ENCODE measurements at regions not wholly inside any gene's neighbourhood (a gene's known extent, or its start where the extent isn't known, plus 50 kb on each side); places are given as distances from the start of the nearest gene placed in this dataset.

DNA sequence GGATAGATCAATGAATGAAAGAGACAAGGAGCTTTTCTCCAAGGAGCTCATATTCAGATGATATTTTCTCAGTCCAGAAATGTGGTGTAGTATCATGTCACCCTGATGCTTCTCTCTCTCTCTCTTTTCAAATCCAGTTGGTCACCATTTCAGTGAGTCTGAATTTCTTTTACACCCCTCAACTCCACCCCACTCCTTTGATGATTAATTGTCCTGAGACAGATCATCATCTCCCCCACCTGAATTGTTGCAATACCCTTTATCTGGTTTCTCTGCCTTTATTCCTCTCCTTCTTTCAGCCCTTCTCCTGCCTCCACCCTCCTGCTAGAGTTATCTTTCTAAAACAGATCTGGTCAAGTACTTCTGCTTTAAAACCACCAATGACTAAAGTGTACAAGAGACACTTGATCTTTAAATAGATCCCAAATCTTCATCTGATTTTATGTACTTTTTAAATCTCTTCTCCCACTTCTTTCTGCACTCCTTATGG is 299.8 kb downstream of the KLF5 start:
- DNase-seq (ENCODE audit: low spot score in 2 of 2, unreplicated experiment in 2 of 2) = no peak
- TF ChIP-seq, protein P1, sequence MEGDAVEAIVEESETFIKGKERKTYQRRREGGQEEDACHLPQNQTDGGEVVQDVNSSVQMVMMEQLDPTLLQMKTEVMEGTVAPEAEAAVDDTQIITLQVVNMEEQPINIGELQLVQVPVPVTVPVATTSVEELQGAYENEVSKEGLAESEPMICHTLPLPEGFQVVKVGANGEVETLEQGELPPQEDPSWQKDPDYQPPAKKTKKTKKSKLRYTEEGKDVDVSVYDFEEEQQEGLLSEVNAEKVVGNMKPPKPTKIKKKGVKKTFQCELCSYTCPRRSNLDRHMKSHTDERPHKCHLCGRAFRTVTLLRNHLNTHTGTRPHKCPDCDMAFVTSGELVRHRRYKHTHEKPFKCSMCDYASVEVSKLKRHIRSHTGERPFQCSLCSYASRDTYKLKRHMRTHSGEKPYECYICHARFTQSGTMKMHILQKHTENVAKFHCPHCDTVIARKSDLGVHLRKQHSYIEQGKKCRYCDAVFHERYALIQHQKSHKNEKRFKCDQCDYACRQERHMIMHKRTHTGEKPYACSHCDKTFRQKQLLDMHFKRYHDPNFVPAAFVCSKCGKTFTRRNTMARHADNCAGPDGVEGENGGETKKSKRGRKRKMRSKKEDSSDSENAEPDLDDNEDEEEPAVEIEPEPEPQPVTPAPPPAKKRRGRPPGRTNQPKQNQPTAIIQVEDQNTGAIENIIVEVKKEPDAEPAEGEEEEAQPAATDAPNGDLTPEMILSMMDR (IDR thresholded peaks at IDR 0.05; ENCODE audit: unreplicated experiment) = no peak
- Mint-ChIP-seq H3K9me3 (peaks cover 12% of the 10 kb centered on the region), H3K27me3 (ENCODE audit: low read depth) (no peaks in the 10 kb centered on the region), H3K36me3 (no peaks in the 10 kb centered on the region), H3K4me3 (no peak overlapping the region), H3K27ac (no peak overlapping the region), H3K4me1 (peaks cover 3% of the 10 kb centered on the region)

DNA sequence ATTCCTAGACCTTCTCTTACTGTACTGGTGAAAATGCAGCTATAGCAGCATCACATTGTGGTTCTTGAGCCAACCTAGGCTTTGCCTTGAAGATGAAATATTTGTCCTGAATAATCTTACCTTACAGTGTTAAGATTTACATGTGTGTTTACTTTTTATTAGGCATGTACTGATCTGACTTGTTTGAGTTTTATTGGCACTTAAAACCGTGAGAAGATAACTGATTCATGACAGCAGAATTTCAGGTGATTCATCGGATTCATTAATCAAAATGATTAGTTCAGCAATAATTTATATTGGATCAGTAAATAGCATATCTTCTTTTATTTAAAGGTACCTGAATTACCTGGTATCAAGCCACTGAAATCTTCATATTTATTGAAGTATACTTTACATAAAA is 296.3 kb downstream of the KLF5 start:
- H3K36me3 Mint-ChIP-seq = no peaks in the 10 kb centered on the region
- no peaks in the 10 kb centered on the region for H3K27me3 Mint-ChIP-seq (ENCODE audit: low read depth)
- TF ChIP-seq, protein P1 (IDR thresholded peaks at IDR 0.05; ENCODE audit: unreplicated experiment) = no peak
- no peak overlapping the region for H3K4me3 Mint-ChIP-seq
- H3K4me1 Mint-ChIP-seq = peaks cover 3% of the 10 kb centered on the region
- H3K27ac Mint-ChIP-seq = no peak overlapping the region
- H3K9me3 Mint-ChIP-seq = peaks cover 12% of the 10 kb centered on the region
- DNase-seq (ENCODE audit: low spot score in 2 of 2, unreplicated experiment in 2 of 2) = no peak

DNA sequence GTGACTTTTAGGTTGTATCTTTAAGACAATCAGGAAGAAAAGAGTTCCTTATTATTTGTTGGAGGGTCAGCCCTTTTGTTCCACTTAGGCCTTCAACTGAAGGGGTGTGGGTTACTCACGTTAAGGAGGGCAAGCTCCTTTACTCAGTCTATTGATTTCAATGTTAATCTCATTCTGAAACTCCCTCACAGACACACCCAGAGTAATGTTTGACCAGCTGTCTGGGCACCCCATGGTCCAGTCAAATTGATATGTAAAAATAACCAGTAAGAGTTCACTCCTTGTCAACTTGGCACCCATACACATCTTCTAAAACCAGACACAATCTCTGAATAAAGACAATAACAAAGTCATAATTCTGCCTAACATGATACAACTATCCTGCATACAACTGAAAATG is 292.9 kb downstream of the KLF5 start:
- no peaks in the 10 kb centered on the region for H3K27me3 Mint-ChIP-seq (ENCODE audit: low read depth)
- H3K36me3 Mint-ChIP-seq = no peaks in the 10 kb centered on the region
- no peak overlapping the region for H3K27ac Mint-ChIP-seq
- no peaks in the 10 kb centered on the region for H3K4me1 Mint-ChIP-seq
- no peak overlapping the region for H3K4me3 Mint-ChIP-seq
- TF ChIP-seq, protein P1 (IDR thresholded peaks at IDR 0.05; ENCODE audit: unreplicated experiment) = no peak
- peaks cover 11% of the 10 kb centered on the region for H3K9me3 Mint-ChIP-seq
- no peak for DNase-seq (ENCODE audit: low spot score in 2 of 2, unreplicated experiment in 2 of 2)

DNA sequence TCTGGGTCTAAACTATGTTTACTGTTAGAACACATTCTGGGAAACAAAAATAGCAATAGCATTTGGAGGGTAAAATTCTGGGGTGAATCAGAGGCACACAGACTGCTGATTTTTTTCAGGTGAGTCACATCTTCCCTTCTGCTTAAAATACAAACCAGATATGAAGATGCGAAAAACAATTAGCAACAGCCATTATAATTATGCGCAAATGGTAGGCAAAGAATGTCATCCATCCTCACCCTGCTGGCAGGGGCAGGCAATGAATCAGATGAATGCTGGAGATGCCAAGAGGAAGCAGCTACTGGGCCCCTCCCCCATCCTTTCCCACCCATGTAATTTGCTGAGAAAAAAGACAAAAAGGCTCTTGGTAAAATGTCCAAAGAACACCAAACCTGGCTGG is 282.9 kb downstream of the KLF5 start:
- Mint-ChIP-seq H3K27me3 (ENCODE audit: low read depth) (no peaks in the 10 kb centered on the region), H3K36me3 (peaks cover 3% of the 10 kb centered on the region), H3K4me1 (peaks cover 11% of the 10 kb centered on the region), H3K27ac (no peak overlapping the region), H3K4me3 (no peak overlapping the region), H3K9me3 (peaks cover 7% of the 10 kb centered on the region)
- TF ChIP-seq, protein P1 (IDR thresholded peaks at IDR 0.05; ENCODE audit: unreplicated experiment) = no peak
- no peak for DNase-seq (ENCODE audit: low spot score in 2 of 2, unreplicated experiment in 2 of 2)

DNA sequence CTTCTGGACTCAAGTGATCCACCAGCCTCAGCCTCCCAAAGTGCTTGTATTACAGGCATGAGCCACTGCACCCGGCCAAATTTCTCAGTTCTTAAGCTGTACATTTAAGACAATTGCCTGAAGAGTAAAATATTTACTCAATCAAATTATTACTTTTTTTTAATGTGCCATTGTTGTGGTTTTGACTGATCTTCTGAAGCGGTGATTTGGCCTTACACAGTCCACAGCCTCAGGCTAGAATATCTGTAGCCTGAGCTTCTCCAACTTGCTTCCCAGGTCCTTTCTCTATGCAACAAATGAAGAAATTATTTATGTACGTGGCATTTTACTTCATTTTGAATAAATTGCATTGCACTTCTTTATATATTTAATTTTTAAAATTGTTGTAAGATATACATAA is 281.3 kb downstream of the KLF5 start:
- Mint-ChIP-seq H3K27ac (no peak overlapping the region), H3K4me1 (peaks cover 11% of the 10 kb centered on the region), H3K36me3 (no peaks in the 10 kb centered on the region), H3K9me3 (peaks cover 6% of the 10 kb centered on the region), H3K4me3 (no peak overlapping the region), H3K27me3 (ENCODE audit: low read depth) (no peaks in the 10 kb centered on the region)
- DNase-seq (ENCODE audit: low spot score in 2 of 2, unreplicated experiment in 2 of 2) = no peak
- TF ChIP-seq, protein P1 (IDR thresholded peaks at IDR 0.05; ENCODE audit: unreplicated experiment) = no peak

DNA sequence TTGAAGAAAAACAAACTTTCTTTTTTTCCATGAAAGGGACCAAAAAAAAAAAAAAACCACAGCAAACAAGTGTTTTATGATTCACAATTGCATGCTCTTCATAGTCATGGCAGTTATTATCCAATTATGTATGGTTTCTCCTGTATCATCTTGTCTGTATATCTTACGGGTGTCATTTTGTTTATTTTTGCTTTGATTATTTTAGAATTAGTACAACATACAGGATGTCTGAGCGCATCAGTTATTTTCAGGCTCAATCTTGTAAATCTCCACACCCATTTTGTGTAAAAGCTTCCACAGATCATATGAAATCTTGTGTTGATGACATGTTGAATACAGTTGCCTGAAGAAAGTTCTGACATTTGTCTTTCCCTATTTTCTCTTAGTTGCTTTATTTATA is 280.3 kb downstream of the KLF5 start:
- no peaks in the 10 kb centered on the region for H3K27me3 Mint-ChIP-seq (ENCODE audit: low read depth)

More for the DNA sequence above, 280.3 kb downstream of the KLF5 start:
- TF ChIP-seq, protein P1 (IDR thresholded peaks at IDR 0.05; ENCODE audit: unreplicated experiment) = no peak
- Mint-ChIP-seq H3K36me3 (no peaks in the 10 kb centered on the region), H3K9me3 (peaks cover 6% of the 10 kb centered on the region), H3K27ac (no peak overlapping the region), H3K4me3 (no peak overlapping the region), H3K4me1 (peaks cover 17% of the 10 kb centered on the region)
- DNase-seq (ENCODE audit: low spot score in 2 of 2, unreplicated experiment in 2 of 2) = no peak

Measured in mesothelial cell of epicardium (in vitro differentiated cells).